ENCODE measurements at regions not wholly inside any gene's neighbourhood (a gene's known extent, or its start where the extent isn't known, plus 50 kb on each side); places are given as distances from the start of the nearest gene placed in this dataset.

- TF ChIP-seq NFIC (IDR thresholded peaks at IDR 0.05) (no peak), RAD21 (IDR thresholded peaks at IDR 0.05; ENCODE audit: low read depth) (no peak), CEBPB (IDR thresholded peaks at IDR 0.05) (no peak), TAF1 (IDR thresholded peaks at IDR 0.05; ENCODE audit: low read depth) (no peak), EGR1 (IDR thresholded peaks at IDR 0.05) (no peak), EP300 (IDR thresholded peaks at IDR 0.05; ENCODE audit: borderline replicate concordance) (no peak), TCF12 (IDR thresholded peaks at IDR 0.05; ENCODE audit: low read depth) (no peak), YY1 (IDR thresholded peaks at IDR 0.05; ENCODE audit: low read depth) (no peak)
Observed at GRCh38 chr6:21893793-21894192, 300.2 kb downstream of the SOX4 start.
